ENCODE measurements at regions not wholly inside any gene's neighbourhood (a gene's known extent, or its start where the extent isn't known, plus 50 kb on each side); places are given as distances from the start of the nearest gene placed in this dataset.

GRCh38 chr2:223226264-223226663 lies 174.3 kb downstream of the KCNE4 start:
- TF ChIP-seq, protein P1, sequence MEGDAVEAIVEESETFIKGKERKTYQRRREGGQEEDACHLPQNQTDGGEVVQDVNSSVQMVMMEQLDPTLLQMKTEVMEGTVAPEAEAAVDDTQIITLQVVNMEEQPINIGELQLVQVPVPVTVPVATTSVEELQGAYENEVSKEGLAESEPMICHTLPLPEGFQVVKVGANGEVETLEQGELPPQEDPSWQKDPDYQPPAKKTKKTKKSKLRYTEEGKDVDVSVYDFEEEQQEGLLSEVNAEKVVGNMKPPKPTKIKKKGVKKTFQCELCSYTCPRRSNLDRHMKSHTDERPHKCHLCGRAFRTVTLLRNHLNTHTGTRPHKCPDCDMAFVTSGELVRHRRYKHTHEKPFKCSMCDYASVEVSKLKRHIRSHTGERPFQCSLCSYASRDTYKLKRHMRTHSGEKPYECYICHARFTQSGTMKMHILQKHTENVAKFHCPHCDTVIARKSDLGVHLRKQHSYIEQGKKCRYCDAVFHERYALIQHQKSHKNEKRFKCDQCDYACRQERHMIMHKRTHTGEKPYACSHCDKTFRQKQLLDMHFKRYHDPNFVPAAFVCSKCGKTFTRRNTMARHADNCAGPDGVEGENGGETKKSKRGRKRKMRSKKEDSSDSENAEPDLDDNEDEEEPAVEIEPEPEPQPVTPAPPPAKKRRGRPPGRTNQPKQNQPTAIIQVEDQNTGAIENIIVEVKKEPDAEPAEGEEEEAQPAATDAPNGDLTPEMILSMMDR (IDR thresholded peaks at IDR 0.05): no peak
- TF ChIP-seq POLR2AphosphoS5 (IDR thresholded peaks at IDR 0.05) (no peak), POLR2A (IDR thresholded peaks at IDR 0.05) (no peak)

Data from breast epithelium (tissue), 3 donors.